ENCODE measurements at regions not wholly inside any gene's neighbourhood (a gene's known extent, or its start where the extent isn't known, plus 50 kb on each side); places are given as distances from the start of the nearest gene placed in this dataset.

DNA sequence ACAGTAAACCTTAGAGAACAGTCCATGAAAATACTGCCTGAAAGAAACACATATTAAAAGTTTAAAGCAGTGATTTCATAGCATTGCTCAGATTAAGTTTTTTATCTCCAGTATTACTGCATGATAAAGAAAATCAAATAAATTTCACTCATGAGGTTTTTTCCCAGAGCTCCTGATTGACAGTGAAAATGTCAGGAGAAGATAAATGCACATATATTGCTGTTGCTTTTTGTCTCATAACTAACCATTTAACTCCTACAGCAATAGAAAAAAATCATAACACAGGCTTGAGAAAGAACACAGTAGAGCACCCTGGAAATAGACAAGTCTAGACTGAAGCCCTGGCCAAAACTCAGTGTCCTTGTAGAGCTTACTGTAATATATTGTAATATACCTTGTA, 391.0 kb downstream of the TMX3 start:
- DNase-seq, result no peak

DNA sequence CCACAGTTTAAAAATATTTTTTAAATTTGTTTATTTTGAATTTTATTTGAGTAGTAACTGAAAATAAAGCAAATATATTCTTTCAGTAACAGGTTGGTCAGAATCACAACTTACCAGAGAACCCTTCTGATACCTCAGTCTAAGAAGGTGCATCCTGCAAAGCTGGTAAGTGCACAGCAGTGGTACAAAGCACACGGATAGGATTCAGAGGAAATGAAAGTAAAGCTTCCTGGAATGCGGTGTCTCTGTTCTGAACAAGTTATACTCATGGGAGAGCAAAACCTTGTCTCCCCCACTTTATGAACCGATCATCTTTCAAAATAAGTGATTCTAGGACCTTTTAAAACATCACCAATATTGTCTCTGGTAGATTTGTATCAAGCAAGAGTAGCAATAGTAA, 398.3 kb downstream of the TMX3 start:
- no peak for DNase-seq

DNA sequence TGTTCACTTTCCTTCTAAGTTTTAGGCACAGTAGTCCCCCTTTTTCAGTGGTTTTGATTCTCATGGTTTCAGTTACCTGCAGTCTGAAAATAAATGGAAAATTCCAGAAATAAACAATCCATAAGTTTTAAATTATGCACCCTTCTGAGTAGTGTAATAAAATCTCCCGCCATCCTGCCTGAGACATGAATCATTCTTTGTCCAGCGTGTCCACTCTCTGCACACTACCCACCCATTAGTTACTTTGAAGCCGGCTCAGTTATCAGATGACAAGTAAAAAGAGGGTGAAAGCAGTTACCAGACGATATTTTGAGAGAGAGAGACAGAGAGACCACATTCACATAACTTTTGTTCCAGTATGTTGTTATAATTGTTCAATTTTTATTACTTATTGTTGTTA, 400.5 kb downstream of the TMX3 start:
- no peak for DNase-seq

DNA sequence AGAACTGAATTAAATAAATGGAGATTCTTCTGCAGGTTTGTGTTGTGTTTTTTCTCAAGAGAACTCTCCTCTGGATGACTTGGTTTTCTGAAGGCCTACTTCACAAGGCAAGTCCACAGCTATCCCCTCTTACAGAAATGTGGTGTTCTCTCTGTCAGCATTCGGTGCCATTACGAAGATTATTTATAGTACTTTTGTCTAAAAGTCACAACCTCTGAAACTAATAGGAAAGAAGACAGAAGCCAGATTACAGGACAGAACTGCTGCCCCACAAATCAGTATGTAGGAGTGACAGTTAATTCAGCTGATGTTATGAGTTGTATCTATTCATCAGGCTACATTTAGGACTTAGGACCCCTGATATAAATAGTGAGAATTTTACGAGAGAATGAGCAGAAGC, 413.5 kb downstream of the TMX3 start:
- no peak for DNase-seq

DNA sequence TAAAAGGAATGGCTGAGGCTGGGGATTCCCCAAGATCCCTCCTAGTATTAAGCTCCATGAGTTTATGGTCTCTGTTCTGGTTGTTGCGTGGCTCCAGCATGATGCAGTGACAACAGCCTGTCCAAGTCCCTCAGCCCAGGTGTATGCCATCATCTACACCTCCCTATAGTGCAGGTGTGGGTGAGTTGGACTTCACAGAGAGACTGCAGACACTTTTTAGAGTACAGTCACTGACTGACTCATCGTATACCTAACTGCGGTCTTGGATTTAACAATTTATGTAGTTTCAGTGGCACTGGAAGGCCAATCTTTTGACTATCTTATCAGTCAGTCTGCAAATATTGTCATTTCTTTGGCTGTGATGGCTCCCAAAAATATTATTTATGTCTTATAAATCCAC, 415.0 kb downstream of the TMX3 start:
- DNase-seq, result no peak

DNA sequence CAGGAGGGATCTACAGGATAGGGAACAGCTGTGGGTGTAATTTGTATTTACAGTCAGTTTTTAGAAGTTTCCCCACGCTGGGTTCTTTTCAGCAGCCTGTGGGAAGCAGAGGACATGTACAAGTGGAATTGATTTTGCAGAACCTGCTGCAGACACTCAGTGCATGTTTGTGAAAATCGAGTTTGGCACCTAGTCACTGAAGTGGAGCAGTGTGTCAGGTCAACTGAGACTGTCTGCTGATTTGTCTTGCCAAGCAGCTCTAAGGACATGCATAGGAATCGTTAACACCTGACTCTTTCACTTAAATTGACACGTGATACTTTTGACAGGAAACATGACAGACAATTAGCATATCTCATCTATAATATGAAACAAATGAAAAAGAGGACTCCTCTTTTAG, 416.6 kb downstream of the TMX3 start:
- DNase-seq, result no peak

DNA sequence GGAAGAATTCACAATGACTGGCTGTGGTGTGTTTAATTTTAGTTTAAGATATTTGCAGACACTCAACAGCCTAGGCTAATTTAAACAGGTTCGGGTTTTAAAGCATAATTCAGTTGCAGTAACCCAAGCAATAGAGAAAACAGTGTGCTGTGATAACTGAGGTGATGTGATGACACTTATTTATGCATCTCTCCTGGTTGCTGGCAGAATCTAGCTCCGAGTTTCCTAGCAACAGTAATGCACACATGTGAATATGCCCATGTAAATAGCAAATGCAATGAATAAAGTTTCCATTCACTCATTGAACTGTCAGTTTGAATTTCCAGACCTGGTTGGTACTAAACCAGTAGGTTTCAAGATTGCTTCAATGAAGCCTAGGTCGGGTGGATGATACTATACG, 426.5 kb downstream of the TMX3 start:
- no peak for DNase-seq

DNA sequence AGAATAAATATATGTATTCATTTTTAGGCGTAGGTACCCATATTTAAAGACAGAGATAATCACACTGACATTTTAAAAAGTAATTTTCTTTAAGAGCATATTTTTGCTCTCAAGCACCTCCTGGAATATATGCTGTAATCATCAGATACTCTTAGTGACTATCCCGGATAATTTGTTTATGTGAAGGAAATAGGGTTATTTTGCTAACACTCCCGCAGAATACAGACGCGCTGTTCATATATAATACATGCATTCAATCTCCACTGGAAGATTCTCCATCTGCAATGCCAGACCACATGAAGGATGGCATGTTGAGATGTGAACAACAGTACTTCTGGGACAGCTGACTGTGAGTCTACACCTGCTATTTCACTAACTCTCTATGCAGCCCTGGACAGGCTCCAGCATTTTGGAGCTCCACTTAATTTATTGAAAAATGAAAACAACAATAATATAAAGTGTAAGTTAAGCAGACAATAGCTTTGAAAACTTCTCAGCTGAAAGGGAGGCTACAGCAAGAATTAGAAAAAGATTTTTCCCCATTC, 430.6 kb downstream of the TMX3 start:
- DNase-seq, result no peak

DNA sequence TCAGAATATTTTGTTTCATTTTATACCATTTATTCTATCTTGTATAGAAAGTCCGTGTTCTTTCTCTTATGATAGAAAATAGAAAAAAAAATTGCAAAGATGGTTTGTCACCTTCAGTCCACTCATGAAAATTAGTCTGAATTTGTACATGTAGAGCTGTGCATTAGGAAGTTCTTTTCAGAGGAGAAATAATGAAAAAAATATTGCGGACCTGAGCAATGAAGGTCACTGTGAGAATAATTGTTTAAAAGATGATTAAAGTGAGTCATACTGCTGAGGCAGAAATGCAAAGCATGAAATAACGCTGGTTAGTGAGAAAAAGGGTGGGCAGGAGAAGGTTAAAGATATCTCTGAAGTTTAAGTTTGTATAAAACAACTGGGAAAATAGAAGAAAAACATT, 431.1 kb downstream of the TMX3 start:
- DNase-seq, result no peak

DNA sequence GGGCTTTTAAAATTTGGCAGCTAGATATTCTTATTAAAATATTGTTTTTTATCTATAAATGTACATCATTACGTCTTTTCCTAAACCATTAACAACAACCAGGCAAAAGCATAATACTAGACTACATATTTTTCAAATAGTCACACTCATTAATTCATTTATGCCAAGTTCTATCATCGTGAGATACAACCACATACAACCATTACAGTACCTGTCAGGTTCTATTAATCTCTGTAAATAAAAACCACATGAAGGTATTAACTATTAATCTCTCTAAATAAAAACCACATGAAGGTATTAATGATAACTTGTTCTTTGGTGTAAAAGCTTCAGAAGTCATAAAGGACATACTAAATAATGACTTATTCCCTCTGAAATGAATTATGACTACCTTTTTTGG, 432.7 kb downstream of the TMX3 start:
- no peak for DNase-seq

DNA sequence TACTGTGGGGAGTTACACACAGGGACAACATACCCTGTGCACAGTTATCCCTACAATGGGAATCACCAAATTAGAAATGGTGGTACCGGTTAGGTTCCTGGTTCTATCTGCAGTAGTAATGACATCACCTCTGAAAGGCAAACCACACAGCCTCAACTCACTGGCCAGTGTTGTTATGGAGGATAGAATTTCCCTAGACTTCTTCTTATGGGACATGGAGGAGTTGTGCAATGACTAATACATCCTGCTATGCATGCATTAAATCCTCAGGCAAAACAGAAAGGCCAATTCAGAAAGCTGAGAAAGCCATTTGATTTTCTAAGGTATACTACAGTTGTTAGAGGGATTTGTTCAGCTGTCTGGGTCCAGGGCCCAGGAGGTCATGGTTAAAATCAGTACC, 439.3 kb downstream of the TMX3 start:
- DNase-seq, result no peak

DNA sequence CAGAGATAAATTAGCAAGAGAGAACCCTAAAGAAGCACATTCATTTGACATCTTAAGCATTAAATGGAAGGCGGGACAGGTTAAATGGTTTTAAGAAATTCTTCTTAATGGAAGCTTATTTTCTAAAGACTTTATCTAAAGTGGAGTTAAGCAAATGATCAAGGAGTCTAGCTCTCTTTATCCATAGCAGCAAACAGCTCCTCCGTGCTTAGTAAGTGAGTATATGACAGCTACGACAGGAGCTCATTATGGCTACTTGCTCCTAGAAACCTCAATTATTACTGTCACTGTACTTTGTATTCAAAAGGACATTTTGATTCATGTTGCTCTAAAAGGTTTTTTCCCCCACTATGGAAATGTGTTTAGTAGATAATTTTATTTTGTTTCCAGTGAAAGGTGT, 444.9 kb downstream of the TMX3 start:
- DNase-seq, result no peak

DNA sequence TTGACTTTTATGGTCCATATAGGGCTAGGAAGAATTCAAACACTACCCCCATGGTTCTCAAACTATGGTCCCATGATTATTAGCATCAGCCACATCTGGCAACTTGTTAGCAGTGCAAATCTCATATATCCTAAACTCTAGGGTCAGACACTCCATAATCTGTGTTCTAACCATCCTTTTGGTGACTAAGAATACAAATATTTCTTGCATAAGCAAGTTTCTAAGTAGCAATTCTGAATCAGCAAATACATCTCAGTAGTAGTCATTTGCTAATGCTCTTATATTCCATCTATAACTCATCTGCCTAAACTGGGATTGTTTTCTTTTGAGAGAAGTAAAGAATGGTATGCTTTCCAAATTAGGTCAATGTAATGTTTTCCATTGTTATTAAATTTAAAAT, 447.3 kb downstream of the TMX3 start:
- no peak for DNase-seq

DNA sequence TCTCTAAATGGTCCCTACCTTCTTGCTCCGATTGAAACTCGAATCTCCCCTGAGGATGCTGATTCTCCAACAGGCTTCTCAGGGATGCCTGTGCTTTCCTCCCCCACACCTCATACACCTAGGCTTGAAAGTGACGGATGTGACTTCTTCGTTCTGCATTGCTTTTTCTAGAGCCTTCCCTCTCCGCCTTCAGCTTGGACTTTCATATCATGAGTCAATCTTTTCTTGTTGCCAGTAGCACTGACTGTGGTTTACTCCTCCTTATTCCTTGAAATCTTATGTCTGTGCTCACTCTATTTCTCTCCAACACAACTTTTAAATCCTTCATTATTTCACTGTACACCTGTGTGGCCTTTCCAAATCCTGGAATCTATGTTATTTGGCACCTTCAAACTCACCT, 451.4 kb downstream of the TMX3 start:
- no peak for DNase-seq

DNA sequence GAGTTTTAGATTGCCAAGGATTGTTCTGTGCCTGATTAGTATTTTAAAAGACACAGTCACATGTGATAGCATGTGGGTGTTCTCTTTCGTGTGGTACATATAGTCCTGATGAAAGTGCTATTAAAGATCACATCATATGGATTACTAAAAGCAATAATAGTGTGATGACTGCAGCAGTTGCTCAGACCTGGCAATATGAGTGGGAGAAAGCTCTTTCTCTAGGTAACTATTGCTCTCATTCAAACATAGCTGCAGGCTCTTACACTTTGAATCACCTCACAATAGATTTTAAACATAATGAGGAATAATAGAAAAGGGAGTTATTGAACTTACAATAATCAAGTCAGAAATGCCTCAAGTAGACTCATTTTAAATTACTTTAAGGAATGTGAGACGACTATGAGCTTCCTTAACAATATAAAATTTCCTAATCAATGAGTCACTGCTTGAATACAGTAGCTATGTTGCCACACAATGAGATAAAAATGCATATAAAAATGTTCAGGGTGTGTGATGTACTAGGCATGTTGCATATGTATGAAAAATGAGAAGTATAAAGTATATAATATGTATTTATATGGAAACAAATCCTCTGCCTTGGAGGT, 452.1 kb downstream of the TMX3 start:
- no peak for DNase-seq

DNA sequence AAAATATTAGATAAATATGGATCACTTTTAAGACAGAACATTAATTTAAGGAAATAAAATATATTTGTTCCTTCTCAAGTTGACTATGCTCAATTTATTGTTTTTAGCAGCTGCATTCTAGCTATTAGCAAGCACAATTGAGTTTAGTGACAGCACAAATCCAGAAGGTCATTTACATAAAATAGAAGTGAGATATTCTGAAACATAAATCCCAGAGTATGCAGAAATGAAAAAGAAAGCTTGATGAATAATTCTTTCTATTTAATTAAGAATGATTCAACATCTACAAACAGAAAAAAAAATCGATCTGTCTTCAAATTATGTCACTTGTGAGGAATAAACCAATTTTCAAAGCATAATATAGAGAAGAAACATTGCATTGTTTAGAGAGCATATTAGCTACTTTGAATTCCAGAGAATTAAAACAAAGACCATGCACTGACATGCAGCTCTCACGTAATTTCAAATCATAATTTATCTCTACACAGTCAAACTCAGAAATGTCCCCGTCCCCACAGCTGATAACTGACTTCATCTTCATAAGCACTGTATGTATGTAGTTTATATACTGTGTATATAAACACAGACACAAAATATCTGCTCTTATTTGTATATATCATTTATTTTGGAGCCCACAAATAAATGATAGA, 458.4 kb downstream of the TMX3 start:
- no peak for DNase-seq

DNA sequence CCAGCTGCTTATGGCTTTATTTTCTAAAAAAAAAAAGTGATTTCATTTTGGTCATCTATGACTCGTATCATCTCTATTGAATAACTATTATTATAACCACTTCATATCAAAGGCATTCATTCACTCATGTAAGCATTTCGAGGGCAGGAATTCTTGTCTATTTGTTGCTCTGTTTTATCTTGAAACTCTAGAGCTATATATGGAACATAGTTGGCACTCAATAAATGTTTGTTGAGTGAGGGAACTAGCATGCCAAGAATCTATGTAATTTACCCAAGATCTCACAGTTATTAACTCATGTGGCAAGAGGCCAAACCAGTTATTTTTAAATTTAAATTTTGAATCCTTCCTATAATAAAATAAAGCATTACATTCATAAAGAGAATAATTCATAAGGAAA, 470.1 kb downstream of the TMX3 start:
- no peak for DNase-seq

DNA sequence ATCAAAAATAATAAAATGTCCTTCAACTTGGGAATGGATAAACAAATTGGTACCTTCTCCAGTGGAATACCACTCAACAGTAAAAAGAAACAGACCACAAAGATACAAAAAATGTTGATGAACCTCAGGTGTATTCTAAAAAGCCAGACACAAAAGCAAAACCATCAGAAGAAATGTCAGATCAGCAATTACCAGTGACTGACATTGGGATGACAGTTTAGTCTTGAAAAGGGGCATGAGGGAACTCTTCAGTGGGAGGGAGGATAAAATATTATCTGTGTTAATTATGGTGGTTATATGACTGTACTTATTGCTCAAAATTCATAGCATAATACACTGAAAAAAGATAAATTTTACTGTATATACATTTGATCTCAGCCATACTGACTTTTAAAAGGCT, 473.0 kb downstream of the TMX3 start:
- no peak for DNase-seq

DNA sequence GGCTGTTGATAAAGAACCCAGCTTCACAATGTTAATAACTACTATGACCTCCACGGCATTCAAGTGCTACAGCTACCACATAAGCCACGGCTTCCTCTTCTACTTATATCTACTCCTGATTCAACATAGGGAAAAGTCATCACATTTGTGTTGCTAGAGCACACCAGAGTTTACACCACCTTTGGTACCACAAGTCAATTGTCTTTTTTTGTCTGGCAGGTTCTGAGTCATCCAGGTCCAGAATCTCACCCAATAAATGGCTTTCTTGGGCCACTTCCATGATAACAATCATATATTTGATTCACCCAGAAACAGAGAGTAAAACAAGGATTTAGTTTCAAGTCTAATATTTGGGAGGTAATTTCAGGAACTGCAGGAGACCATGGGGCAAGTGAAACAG, 480.2 kb downstream of the TMX3 start:
- DNase-seq, result no peak

DNA sequence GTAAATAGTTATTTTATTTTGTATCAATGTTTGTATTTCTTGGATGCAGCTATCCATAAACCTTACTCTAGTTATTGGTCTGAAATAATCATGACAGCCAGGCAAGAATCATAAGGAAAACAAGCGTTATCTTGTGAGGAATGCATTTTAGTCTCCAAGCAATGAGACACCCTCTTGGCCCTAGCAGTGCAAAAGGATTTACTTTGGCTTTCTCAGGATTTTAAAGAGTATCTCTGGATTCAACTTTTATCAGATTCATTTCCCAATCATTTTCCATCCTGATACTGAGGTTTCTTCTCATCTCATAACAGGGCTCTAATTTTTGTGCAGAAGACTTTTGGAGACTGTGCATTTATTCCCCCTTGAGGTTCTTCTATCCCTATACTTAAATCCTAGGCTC, 480.8 kb downstream of the TMX3 start:
- DNase-seq, result no peak

DNA sequence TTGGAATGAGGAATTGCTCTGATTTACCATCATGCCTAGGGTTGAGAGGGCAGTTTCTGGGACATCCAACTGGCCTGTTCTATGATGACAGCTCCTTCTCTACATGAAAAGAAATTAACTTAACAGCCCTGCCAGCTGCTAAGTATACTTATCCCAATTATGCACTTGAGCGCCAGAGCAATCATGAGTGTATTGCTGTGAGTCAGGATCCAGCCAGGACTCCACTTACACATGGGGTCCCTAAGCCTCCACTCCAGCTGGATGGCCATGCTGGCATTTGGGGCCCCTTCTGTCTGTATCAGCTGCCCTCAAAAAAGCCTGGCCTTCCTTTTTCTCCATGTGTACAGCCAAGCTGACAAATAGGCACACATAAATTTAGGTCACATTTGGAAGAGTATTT, 481.9 kb downstream of the TMX3 start:
- no peak for DNase-seq

DNA sequence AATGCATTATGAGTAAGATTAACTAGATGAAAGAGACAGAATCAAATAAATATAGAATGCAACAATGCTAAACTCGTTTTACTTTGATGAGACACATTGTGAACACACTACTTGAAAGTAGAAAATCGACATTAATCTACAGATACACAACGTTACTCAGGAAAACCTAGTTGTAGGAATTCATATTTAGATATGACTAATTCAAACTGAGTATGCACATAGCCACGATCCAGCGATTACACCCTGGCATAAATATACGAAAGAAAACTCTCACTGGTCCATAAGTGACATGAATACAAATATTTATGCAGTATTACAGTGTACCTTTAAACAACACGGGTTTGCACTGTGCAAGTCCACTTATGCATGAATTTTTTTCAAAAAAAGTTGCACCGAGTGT, 485.6 kb downstream of the TMX3 start:
- no peak for DNase-seq

DNA sequence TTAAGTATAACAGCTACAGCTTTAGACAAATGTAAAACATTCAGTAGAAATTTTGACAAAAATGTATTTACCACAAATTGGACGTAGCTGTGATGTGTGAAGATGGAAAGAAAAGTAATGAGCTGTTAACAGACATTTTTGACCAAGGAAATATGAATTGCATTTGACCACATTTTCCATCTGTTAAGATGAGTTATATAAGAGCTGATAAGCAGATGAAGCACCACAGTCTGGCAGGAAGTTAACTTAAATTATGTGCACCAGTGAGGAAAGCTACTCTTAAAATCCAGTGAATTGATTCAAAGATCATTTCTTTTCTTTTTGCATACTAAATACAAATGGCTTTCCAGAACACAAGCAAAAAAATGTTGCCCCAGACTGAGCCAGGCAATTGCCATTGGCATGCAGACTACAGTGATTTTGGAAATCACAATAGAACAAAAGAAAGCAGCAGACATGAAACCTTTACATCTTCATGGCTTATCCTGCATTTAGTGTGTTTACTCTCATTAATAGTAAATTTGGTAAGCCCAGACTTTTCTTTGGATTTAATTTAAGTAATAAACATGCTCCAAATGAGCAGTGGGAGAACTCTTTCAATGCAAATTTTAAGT, 493.7 kb downstream of the TMX3 start:
- DNase-seq, result no peak

DNA sequence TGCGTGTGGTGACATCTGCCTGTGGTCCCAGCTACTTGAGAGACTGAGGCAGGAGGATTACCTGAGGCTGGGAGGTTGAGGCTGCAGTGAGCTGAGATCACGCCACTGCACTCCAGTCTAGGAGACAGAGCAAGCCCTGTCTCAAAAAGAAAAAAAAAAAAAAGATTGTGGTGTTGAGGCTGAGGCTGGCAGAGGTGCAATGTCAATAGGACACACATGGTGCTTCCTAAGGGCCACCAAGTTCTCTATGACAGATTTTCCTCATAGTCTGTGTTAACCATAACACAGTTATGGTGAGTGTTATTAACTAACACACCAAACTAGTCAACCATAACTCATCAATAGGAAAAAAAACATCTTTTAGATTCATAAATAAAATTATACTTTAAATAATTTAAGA, 494.4 kb downstream of the TMX3 start:
- DNase-seq, result no peak

DNA sequence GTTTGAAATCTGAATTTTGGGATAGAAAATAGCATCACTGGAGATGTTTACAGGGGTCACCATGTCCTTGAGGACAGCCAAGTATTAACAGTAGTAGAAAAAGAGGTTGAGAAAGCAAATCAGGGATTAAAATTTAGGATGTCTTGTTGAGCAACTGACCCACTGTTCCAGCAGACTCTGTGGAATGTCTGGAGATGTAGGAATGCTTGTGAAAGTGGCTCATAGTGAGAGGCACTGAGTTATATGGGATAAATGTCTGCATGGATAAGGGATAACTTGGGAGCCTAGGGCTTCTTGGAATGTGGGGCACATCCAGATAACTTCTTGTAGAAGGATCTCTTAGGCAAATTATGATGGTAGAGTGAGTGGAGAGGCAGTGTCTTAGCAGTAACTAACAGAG, 495.0 kb downstream of the TMX3 start:
- DNase-seq, result no peak
